Gastrocnemius medialis (tissue), 4 donors: ENCODE measurements at regions not wholly inside any gene's neighbourhood (a gene's known extent, or its start where the extent isn't known, plus 50 kb on each side); places are given as distances from the start of the nearest gene placed in this dataset.
"Not testable (repeated sequence)": the region's sequence is repeated elsewhere in the genome, so short reads cannot be mapped to it uniquely, and the experiment has no call there.

Experiments used
- CTCF ChIP-seq, 5 experiments: fragments of 450-650 bp in 3 of 5; fragments of 200-600 bp in 2 of 5; sonication (generic) in 2 of 5; IDR thresholded peaks in 4 of 5; conservative IDR thresholded peaks in 1 of 5; 1 replicate in 4 of 5; 2 replicates in 1 of 5; pipeline ENCODE4 v1.5.1; 2016 to 2019; ENCODE audit warnings: antibody characterized with exemption in 5 of 5, mild to moderate bottlenecking in 3 of 5, moderate library complexity in 3 of 5
- POLR2A ChIP-seq, 2 donors: fragments of 450-650 bp; IDR thresholded peaks; one replicate each; pipeline ENCODE4 v1.6.1; 2017; ENCODE audit warnings: antibody characterized with exemption in 2 of 2, mild to moderate bottlenecking in 2 of 2, moderate library complexity in 2 of 2

GRCh38 chr18:10150576-10150975, 236.8 kb downstream of the VAPA start:
- TF ChIP-seq CTCF (IDR thresholded peaks at IDR 0.05 in 4 of 5, conservative IDR thresholded peaks at IDR 0.05 in 1 of 5); POLR2A (IDR thresholded peaks at IDR 0.05): not testable (repeated sequence)
